ENCODE measurements at regions not wholly inside any gene's neighbourhood (a gene's known extent, or its start where the extent isn't known, plus 50 kb on each side); places are given as distances from the start of the nearest gene placed in this dataset.

DNA sequence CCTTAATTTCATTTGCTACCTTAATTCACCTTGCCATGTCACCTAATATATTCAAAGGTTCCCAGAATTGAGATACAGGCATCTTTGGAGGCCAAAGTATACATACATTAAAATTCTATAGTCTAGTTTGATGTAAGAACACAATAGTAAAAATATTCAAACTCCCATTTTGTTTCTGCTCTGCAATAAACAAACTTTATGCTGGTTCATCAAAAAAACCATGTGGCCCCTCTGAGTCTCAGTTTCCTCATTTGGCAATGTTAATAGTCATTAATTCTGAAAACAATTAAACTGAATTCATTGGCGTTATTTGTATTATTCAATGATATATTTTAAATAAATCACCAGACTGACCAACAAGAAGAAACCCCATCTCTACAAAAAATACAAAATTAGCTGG lies 639.4 kb upstream of the INTU start:
- Histone ChIP-seq H3K27ac (ENCODE audit: low read depth in 2 of 2, low read length in 2 of 2) (no peak overlapping the region), H3K27me3 (ENCODE audit: control insufficient read depth, insufficient read depth, low read length) (no peaks in the 10 kb centered on the region), H3K4me1 (ENCODE audit: control insufficient read depth in 2 of 3, insufficient read depth in 2 of 3, low read depth in 1 of 3, low read length in 3 of 3) (no peaks in the 10 kb centered on the region), H3K9me3 (ENCODE audit: control insufficient read depth in 2 of 3, insufficient read depth in 1 of 3, low read length in 3 of 3) (no peaks in the 10 kb centered on the region), H3K4me3 (ENCODE audit: low read length in 3 of 3) (no peak overlapping the region), H3K9ac (ENCODE audit: low read length in 3 of 3) (no peak overlapping the region), H3K36me3 (ENCODE audit: control insufficient read depth in 2 of 3, insufficient read depth in 3 of 3, low read length in 3 of 3) (no peaks in the 10 kb centered on the region)
- intact Hi-C loops (cut with DNase I): no loop called here
- DNase-seq: no peak
- FAIRE-seq: no peak
- TF ChIP-seq, protein P1, sequence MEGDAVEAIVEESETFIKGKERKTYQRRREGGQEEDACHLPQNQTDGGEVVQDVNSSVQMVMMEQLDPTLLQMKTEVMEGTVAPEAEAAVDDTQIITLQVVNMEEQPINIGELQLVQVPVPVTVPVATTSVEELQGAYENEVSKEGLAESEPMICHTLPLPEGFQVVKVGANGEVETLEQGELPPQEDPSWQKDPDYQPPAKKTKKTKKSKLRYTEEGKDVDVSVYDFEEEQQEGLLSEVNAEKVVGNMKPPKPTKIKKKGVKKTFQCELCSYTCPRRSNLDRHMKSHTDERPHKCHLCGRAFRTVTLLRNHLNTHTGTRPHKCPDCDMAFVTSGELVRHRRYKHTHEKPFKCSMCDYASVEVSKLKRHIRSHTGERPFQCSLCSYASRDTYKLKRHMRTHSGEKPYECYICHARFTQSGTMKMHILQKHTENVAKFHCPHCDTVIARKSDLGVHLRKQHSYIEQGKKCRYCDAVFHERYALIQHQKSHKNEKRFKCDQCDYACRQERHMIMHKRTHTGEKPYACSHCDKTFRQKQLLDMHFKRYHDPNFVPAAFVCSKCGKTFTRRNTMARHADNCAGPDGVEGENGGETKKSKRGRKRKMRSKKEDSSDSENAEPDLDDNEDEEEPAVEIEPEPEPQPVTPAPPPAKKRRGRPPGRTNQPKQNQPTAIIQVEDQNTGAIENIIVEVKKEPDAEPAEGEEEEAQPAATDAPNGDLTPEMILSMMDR (IDR thresholded peaks at IDR 0.05; ENCODE audit: borderline replicate concordance, extremely low read depth, insufficient read depth): no peak

DNA sequence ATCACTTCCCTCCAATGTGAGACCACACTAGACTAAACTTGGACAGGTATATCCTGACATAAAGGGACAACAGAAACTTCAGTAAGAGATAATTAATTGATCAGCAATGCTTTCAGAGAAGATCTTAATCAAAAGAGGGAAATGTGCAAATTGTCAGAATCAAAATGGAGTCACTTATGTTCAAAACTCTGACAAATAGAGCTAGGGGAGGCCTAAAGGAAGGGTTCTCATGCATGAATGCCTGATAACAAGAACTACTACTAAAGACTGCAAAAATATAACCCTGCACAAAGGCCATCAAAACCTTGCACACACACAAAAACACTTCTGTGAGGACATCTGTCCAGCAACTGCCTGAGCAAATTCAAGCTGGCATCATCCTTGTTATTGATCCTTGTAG lies 637.5 kb upstream of the INTU start:
- H3K4me3 ChIP-seq (ENCODE audit: low read length in 3 of 3): no peak overlapping the region
- no peaks in the 10 kb centered on the region for H3K27me3 ChIP-seq (ENCODE audit: control insufficient read depth, insufficient read depth, low read length)
- no peaks in the 10 kb centered on the region for H3K36me3 ChIP-seq (ENCODE audit: control insufficient read depth in 2 of 3, insufficient read depth in 3 of 3, low read length in 3 of 3)
- H3K9me3 ChIP-seq (ENCODE audit: control insufficient read depth in 2 of 3, insufficient read depth in 1 of 3, low read length in 3 of 3): no peaks in the 10 kb centered on the region
- H3K9ac ChIP-seq (ENCODE audit: low read length in 3 of 3): no peak overlapping the region
- DNase-seq: no peak
- no peak for FAIRE-seq
- intact Hi-C loops (cut with DNase I): no loop called here
- no peak overlapping the region for H3K27ac ChIP-seq (ENCODE audit: low read depth in 2 of 2, low read length in 2 of 2)
- TF ChIP-seq, protein P1 (IDR thresholded peaks at IDR 0.05; ENCODE audit: borderline replicate concordance, extremely low read depth, insufficient read depth): no peak
- H3K4me1 ChIP-seq (ENCODE audit: control insufficient read depth in 2 of 3, insufficient read depth in 2 of 3, low read depth in 1 of 3, low read length in 3 of 3): no peaks in the 10 kb centered on the region

DNA sequence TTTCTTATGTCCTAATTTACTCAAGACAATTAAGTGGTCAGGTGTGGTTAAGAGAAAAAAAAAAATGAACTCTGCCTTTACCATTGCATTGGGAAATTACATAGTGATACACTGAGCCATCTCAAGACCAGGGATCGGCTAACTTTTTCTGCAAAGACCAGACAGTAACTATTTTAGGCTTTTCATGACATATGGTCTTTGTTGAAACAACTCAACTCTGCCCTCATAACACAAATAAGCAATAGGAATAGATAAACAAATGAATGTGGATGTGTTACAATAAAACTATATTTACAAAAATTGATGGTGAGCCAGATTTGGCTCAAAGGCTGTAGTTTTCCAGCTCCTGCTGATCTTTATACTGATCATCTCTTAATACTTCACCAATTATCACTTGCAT lies 632.6 kb upstream of the INTU start:
- no peaks in the 10 kb centered on the region for H3K27me3 ChIP-seq (ENCODE audit: control insufficient read depth, insufficient read depth, low read length)
- H3K9ac ChIP-seq (ENCODE audit: low read length in 3 of 3): no peak overlapping the region
- no peak overlapping the region for H3K27ac ChIP-seq (ENCODE audit: low read depth in 2 of 2, low read length in 2 of 2)
- intact Hi-C loops (cut with DNase I): no loop called here
- FAIRE-seq: no peak
- TF ChIP-seq, protein P1 (IDR thresholded peaks at IDR 0.05; ENCODE audit: borderline replicate concordance, extremely low read depth, insufficient read depth): no peak
- no peaks in the 10 kb centered on the region for H3K9me3 ChIP-seq (ENCODE audit: control insufficient read depth in 2 of 3, insufficient read depth in 1 of 3, low read length in 3 of 3)
- H3K4me3 ChIP-seq (ENCODE audit: low read length in 3 of 3): no peak overlapping the region
- no peaks in the 10 kb centered on the region for H3K4me1 ChIP-seq (ENCODE audit: control insufficient read depth in 2 of 3, insufficient read depth in 2 of 3, low read depth in 1 of 3, low read length in 3 of 3)
- H3K36me3 ChIP-seq (ENCODE audit: control insufficient read depth in 2 of 3, insufficient read depth in 3 of 3, low read length in 3 of 3): no peaks in the 10 kb centered on the region
- DNase-seq: no peak

DNA sequence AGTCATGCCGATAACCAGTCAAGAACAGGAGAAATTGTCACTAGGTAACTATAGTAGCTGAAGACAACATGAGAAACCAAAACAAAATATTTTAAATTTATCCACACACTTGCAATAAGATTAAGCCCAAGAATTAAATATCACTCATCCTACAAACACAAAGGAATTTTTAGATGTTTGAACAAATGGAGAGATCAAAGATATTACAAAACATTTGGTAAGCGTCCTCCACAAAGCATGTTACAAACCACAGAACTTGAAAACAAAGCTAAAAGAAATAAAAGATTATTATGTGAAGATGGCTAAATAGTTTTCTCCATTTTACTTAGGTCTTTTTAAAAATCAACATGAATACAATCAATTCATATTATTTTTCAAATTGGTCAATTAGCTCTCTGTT lies 631.9 kb upstream of the INTU start:
- H3K9ac ChIP-seq (ENCODE audit: low read length in 3 of 3): no peak overlapping the region
- H3K36me3 ChIP-seq (ENCODE audit: control insufficient read depth in 2 of 3, insufficient read depth in 3 of 3, low read length in 3 of 3): no peaks in the 10 kb centered on the region
- no peaks in the 10 kb centered on the region for H3K4me1 ChIP-seq (ENCODE audit: control insufficient read depth in 2 of 3, insufficient read depth in 2 of 3, low read depth in 1 of 3, low read length in 3 of 3)
- H3K9me3 ChIP-seq (ENCODE audit: control insufficient read depth in 2 of 3, insufficient read depth in 1 of 3, low read length in 3 of 3): no peaks in the 10 kb centered on the region
- no peak for FAIRE-seq
- intact Hi-C loops (cut with DNase I): no loop called here
- H3K27me3 ChIP-seq (ENCODE audit: control insufficient read depth, insufficient read depth, low read length): no peaks in the 10 kb centered on the region
- no peak overlapping the region for H3K27ac ChIP-seq (ENCODE audit: low read depth in 2 of 2, low read length in 2 of 2)
- no peak overlapping the region for H3K4me3 ChIP-seq (ENCODE audit: low read length in 3 of 3)
- TF ChIP-seq, protein P1 (IDR thresholded peaks at IDR 0.05; ENCODE audit: borderline replicate concordance, extremely low read depth, insufficient read depth): no peak
- DNase-seq: no peak

Data from kidney (tissue), 13 donors.